ENCODE measurements at regions not wholly inside any gene's neighbourhood (a gene's known extent, or its start where the extent isn't known, plus 50 kb on each side); places are given as distances from the start of the nearest gene placed in this dataset.

DNA sequence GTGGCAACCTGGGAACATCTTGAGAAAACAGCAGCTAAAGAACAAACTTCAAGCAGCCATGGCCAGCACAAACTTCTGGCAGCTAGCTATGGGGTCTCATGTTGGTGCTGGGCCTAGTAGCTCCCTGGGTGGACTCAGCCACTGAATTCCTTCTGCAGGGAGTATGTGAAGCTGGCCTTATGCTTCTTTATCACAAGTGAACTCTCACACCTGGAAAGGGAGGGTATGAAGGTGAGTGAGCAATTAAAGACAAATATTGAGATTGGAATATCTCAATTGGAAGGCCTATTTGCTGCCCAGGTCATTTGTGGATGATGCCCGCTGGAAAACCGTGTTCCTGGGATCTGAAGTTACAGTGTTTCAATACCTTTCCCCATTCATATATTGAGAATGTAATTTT, 153.3 kb upstream of the RPS6KA3 start:
- TF ChIP-seq POLR2A (IDR thresholded peaks at IDR 0.05) (no peak), POLR2AphosphoS5 (IDR thresholded peaks at IDR 0.05) (no peak), EP300 (IDR thresholded peaks at IDR 0.05) (no peak)
- TF ChIP-seq, protein P1, sequence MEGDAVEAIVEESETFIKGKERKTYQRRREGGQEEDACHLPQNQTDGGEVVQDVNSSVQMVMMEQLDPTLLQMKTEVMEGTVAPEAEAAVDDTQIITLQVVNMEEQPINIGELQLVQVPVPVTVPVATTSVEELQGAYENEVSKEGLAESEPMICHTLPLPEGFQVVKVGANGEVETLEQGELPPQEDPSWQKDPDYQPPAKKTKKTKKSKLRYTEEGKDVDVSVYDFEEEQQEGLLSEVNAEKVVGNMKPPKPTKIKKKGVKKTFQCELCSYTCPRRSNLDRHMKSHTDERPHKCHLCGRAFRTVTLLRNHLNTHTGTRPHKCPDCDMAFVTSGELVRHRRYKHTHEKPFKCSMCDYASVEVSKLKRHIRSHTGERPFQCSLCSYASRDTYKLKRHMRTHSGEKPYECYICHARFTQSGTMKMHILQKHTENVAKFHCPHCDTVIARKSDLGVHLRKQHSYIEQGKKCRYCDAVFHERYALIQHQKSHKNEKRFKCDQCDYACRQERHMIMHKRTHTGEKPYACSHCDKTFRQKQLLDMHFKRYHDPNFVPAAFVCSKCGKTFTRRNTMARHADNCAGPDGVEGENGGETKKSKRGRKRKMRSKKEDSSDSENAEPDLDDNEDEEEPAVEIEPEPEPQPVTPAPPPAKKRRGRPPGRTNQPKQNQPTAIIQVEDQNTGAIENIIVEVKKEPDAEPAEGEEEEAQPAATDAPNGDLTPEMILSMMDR (IDR thresholded peaks at IDR 0.05): no peak

Data from sigmoid colon (tissue), 4 donors.